NCI-H2081 treated with DMSO at 0.1 percent for 48 hours (cell line): ENCODE measurements at regions not wholly inside any gene's neighbourhood (a gene's known extent, or its start where the extent isn't known, plus 50 kb on each side); places are given as distances from the start of the nearest gene placed in this dataset.

ENCODE experiments used
- DNase-seq: peaks from one replicate; lab custom pipeline; 2025; lab: John Stamatoyannopoulos, UW

DNA sequence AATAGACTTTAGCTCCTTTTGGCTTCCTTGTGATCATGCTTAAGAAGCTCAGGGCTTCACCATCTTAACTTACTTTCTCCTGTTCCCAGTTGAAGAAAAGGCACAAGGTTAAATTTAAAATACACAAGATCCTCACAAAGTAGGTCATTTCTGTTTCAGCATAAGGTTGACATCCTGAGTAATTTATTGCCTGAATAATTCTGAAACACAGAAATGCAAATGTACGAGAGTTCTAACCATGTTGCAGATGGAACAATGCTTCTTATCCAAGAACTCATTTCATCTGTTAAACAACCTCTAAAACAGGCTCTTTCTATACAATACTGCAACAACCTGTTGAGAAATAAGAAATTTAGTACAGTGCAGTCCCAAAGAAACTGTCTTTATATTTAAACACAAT, 395.2 kb downstream of the BCL11A start:
- DNase-seq, result no peak

DNA sequence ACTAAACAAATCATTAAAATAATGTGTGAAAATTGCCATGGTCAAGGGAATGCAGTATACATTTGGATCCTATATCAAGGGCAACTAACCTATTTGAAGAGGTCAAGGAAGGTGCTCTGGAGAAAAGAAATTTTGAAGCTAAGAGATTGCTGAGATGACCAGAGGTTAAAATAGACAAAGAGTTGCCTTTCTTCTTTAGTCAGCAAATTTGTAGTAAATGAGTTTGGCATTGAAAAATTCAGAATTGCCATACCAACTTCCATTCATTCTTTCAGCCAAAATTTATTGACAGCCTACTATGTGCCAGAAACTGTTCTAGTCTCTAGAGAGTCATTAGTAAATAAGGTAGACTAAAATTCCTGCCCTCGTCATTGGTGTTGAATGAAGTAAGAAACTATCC, 396.2 kb downstream of the BCL11A start:
- DNase-seq, result no peak

DNA sequence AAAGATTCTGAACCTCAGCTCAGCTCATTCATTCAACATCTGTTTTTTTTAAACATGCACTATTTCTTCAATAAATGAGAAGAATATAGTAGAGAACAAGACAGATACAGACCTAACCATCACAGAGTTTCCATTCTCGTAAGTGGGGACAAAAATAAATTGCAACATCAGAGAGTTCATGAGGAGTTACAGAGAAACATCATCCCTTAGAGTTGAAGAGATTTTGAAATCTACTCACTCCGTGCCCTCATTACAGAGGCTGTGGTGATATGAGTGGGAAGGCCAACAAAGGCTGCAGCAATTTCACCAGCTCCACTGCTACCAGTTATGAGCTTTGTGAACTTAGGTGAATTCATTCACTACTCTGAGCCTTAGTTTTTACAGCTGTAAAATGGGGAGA, 399.3 kb downstream of the BCL11A start:
- no peak for DNase-seq

DNA sequence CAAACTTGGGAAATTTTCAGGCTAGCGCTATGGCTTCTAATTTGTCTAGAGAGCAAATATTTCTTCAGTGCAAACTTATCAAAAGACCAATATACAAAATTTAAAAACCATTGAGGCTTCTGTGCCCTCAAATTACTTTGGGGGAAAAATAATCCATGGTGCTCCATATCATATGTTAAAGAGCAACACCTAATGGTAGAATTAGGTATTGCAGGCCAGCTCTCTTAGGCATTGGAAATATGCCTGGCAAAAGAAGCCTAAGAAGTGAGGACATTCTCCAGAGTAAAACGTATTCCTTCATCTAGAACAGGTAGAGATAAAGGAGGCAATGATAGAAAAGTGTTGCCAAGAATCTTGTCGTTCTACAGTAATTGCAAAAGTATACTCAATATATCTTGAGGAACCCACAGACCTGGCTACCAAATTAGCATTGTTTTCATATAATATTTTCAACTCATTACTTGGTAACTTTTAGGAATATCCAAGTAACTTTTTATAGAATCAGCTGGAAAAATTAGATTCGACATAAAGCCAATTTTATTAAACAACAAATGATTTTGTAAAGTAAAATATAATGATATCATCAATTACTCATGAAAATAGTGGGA, 401.1 kb downstream of the BCL11A start:
- DNase-seq, result no peak

DNA sequence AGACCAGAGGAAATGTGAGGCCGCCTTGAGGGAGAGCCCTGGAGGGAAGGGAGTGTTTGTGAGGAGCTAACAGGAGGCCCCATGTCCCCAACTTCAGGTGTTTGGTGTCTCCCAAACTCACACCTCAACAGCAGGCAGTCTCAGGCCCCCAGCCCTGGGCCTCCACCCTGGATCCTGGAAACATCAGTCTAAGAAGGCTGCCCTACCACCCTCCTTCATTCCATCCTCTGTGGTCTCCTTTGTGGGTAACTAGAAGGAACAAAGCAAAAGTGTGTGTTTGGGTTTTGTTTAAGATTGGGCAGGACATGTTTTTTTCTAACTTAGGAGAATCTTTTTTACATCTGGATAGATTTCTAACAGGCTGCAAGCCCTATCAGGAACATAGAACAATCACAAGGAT, 404.3 kb downstream of the BCL11A start:
- DNase-seq, result no peak

DNA sequence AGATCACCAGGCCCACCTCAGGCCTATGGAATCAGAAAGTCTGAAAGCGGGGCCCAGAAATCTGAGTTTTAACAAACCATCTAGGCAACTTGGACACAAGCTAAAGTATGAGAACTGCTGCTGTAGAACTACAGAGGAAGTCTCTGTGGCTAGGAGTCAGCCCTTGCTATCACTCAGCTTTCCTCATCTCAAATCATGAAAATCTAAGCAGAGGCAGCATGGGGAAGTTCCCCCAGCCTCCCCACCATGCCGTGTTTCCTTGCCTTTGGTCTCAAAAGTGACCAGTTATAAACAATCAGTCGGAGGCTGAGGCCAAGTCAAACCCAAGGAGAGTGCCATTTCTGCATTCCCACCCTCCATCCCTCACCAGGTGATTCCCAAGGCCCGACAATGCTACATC, 404.7 kb downstream of the BCL11A start:
- DNase-seq, result no peak

DNA sequence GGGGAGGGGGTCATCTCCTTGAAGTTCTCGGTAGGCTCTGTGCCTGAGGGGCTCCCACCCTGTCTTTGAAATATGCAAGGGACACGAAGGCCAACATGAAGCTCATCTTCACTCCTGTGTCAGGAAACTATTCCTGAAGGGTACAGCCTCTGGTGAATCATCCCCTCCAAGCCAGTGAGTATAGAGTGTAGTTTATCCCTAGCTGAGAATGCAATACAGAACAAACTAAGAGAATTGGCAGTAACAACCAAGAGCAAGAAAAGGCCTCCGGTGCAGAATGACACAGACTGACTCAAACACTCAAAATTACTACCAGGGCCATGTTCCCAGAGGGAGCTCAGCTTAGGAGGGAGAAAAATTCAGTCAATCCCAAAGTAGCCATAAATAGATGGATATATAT, 413.3 kb downstream of the BCL11A start:
- no peak for DNase-seq

DNA sequence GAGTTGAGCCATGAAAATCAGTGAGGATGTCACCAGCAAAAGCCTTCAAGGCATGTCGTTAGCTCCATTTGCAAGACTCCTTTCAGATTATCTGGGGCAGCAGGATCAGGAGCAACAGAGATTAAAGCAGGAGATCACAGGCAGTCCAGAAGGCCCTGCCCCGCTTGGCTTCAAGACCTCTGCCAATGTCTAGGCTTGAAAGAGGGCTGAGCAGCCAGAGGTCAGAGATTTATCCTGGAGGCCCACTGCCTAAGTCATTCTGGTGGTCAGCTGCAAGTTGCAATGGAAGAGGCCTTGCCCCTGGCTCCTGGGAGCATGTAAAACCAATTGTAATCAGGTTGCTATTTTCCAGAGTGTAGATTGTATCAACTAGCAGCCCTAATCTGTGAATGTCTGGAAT, 416.5 kb downstream of the BCL11A start:
- no peak for DNase-seq

DNA sequence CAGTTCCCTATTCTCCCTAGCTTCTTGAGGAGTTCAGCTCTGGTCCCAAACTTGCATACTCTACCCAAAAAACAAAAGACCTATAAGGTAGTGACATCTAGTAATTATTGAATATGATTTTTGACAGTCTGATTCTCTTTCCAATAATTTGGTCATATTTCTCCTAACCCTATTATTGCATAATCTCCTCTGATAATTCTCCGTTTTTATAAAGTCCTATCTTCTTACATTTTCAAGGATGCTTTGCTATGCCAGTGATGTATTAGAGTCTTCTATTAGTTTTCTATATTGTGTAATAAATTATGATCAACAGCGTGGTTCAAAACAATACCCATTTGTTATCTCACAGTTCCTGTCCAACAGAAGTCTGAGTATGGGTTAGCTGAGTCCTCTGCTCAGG, 426.3 kb downstream of the BCL11A start:
- no peak for DNase-seq

DNA sequence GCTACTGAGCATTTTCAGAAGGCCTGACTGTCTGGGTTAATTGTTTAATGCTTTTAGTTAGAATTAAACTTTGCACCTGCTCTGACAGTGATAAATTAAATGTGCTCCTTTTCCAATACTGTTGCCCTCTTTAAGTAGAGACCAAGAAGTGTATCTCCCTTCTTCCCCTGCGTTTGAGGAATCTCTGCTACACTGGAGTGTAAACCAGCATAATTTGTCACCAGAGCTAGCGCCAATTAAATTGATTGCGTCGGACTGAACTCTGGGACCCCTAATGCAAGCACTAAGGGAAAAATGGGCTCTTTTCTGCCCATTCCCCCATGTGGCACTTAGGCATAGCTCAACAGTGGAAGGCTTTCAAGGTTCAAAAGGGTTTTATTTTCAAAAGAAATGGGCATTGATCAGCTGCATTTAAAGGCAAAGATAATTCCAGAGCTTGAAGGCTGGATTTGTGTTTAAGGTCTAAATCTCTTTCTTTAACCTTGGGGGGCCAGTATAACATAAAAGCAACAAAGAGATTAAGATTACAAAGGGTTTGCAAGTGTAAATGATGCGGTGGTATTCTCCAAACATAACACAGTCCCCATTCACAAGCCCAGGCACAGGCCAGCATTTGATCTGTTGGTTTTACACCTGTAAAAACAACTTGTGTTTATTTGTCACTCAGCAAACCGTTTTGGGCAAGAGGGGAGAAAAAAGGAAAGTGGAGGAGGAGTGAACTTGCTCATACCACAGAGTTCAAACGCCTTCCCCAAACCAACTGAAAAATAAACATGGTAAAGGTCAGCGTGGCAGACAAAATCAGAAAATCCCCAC, 427.6 kb downstream of the BCL11A start:
- no peak for DNase-seq

DNA sequence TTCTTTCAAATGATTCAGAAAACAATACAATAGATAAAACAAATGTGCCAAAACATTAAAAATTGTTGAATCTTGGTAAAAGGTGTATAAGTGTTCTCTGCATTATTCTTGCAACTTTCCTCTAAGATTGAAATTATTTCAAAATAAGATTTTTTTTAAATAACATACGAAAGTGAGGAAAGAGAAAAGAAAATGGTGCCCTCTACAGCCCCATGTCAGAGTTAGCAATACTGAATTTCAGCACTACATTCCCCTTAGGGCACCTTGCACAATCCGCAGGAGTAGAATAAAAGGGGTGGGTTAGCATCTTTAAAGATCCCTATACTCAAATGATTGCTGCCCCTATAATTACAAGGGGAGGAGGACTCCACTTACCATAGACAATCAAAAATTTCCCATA, 433.7 kb downstream of the BCL11A start:
- DNase-seq, result peak; percentile 4

DNA sequence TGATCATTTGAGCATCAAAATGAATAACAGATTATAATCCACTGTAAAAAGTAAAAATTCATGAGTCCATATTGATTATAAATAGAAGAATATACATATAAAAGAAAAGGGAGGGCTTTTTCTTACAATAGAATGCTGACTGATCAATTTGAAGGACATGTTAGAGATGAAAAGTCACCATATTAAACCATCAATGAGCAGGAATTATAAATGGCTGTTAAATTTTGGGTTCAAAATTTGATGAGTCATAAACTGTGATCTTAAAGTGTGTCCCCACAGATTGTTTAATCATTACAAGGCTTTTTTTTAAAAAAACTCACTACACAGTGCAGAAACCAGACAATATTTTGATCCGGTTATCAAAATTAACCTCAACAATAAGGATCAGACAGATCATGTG, 434.5 kb downstream of the BCL11A start:
- no peak for DNase-seq

DNA sequence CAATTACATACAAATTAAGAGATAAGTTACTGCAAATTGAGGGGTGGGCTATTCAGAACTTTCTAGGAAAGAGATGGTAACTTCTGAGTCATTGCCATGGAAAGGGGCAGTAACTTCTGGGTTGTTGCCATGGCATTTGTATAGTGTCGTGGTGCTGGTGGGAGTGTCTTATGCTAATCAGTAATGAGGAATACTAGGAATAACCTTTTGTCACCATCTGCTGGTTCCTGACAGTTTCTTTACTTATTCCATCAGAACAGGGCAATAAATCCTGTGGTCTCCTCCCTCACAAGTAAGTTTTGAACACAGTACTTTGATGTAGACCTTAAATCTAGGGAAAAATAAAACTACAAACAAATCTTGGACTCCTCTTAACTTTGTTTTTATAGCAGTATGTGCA, 435.4 kb downstream of the BCL11A start:
- DNase-seq, result no peak

DNA sequence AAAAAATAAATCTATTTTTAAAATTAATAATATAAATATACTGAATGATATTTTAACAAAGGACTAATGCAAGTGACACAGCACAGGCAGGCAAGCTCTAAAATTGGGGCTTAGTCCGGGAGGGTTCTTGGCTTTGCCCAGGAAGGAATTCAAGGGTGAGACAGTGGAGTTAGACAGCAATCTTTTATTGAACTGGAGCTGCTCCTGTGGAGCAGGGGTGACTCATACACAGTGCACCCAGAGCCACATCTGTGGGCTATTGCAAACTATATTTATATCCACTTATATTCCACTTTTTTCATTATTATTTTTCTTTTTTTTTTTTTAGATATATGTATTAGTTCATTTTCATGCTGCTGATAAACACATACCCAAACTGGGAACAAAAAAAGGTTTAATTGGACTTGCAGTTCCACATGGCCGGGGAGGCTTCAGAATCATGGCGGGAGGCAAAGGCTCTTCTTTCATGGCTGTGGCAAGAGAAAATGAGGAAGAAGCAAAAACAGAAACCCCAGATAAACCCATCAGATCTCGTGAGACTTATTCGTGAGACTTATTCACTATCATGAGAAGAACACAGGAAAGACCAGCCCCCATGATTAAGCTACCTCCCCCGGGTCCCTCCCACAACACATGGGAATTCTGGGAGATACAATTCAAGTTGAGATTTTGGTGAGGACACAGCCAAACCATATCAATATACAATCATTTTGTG, 437.1 kb downstream of the BCL11A start:
- no peak for DNase-seq

DNA sequence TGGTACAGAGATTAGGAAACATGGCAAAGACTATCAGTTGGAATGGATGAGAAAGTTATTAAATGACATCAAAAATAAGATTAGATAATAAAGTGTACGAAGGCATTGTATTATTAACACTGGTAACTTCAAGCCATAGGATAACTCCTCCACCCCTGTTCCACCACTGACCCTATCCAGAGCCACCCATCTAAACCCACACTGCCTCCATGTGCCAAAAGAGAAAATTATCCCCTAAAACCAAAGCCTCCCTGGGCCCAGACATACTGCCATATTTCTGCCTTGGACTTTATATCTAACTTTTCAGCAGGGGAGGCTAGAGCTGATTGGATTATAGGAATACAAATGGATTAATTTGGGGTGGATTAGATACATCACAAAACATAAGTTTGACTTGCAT, 443.7 kb downstream of the BCL11A start:
- no peak for DNase-seq

DNA sequence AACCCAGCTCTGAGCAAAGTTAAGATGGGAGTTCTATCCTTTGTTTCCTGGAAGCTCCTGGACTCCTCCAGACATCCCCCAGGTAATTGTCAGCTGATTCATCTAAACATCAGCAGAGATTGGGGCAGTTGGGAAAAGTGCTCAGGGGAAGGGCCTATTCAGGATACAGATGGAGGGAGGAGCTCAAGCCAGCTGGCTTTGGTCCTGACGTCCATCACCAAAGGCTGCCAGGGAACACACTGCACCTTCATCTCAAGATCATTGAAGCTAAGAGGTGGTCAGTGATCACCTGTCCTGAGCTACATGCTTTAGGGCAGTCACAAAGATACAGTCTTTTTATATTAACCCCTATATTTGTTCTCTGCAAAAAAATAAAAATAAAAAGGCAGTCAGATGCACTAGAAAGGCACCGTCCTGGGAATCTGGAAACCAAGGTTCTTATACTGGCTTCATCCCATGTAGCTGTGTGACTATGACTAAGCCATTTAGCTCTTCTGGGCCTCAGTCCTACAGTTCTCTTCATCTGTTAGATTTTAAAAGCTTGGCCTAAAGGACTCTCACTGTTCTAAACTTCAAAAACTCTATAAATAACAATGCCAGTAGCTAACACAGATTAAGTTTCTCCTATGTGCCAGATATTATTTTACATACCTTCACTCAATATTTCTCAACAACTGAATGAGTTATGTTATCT, 446.5 kb downstream of the BCL11A start:
- no peak for DNase-seq

DNA sequence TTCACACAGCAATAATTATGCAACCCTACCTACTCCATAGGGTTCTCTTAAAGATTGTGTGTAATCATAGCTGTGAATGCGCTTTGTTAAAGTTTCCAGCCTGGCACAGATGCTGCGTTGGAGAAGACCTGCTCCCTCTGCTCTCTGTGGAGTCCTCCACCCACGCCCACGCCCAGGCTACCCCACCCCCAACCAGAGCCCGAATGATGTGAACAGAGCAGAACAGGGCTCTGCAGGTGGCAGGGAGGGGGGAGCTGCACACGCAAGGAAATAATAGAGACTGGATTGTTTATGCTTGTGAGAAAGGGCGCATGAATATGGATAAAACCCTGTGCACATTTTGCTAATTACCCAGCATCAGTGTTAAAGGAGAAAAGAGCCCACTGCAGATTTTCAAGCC, 447.5 kb downstream of the BCL11A start:
- DNase-seq, result no peak

DNA sequence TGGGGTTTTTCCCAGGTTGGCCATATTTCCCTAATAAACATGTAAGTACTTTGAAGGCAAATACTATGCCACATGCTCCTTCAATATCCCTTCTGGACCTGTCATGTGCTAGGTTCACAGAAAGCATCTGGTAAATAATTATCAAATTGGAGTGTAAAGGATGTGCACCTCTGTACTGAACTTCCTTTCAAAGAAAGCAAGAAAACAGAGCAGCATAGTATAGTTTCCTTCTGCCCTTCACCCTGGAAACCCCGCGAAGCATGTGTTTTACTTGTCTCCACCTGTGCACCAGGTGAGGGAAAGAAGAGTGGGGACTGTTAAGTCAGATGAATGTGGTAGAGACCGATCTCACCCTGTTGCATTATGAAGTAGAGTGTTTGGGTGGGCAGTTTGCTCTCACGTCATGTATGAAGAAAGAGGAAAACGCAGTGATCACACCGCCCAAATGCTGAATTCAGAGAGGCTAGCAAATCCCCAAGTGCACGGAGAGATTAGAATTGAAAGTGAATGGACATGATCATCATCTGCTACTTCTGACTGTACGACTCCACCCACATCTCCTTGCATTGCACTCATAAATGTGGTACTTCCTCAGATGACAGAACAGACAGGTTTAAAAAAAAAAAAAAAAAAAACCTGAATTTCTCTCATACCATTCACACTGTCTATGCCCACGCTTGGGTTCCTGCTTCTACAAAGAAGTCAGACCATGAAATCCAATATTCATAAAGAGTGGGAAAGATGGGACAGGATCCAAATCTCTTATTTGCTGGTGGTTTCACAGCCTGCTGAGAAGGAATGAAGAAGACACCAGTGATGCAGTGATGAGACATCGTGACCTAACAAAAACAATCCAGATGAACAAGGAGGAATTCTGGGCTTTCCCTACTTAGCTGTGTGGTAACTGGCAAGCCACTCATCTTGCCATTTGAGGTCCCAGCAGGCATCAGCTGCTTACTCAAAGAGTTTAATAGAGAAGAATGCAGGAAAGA, 448.6 kb downstream of the BCL11A start:
- no peak for DNase-seq

DNA sequence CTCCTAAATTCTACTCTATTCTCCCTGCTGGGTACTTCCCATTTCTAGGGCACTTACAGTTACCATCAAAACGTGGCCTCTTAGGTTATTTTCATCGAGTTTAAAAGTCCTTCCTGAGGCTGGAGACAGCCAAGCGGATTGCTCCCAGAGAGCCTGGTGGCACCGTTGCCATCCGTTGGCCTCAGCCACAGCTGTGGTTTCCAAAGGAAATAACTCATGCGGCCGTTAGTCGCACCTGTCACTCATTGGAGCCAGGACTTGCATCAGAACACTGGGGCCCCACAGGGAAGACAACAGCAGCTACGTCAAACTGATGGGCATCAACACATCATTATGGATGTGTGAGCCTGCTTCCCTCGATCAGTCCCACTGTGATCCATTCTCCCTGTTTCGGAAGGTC, 453.4 kb downstream of the BCL11A start:
- no peak for DNase-seq

DNA sequence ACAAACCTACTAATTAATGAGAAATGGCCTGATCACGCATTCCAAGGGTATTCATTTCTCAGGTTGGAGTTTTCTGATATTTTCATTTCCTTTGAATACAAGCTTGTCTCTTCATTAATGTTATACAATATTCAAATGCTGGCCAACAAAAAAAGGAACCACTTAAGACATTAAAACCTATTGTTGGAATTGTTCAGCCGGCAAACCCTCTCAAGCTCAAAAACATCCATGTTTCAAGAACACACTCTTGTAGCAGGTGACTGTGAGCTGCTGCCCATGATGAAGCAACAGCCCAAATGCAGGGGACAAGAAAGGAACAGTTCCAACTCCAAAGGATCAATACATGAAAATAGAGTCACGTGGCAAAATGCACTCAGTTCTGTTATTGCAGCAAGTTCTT, 454.5 kb downstream of the BCL11A start:
- DNase-seq, result no peak

DNA sequence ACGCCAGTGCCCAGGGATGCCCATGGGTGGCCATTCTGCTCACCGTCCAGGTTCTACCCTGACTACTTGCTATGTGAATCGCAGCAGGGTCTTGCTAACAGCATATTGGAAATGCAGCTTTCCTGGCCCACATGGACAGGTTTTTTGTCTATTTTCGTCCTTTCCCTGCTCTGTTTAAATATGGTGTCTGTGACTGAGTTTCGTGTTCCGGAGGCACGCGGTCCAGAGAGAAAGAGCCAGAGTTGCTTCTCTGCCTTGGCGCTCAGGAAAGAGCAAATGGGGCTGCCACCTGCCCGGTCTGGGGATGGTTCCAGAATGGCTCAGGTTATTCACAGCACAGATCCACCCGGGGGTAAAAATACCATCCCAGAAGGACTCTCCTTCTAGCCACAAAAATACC, 456.2 kb downstream of the BCL11A start:
- DNase-seq, result no peak

DNA sequence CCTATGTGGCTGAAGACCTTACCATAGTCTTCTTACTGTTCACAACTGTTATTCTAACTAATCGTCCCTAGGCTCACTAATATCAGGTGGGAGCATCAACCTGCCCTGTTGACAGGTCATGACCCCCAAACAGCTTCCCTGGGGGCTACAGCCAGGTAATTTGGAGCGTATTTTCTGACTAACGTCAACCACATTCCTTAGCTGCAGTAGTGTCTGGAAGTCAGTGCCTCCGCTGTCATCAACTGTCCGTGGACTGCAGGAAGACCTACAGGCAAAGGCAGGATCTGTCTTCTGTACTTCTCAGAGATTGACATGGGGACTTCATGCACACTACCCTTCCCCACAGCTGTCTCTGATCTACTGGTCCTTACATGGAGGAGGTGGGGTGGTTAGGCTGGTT, 456.9 kb downstream of the BCL11A start:
- no peak for DNase-seq
